ENCODE measurements at regions not wholly inside any gene's neighbourhood (a gene's known extent, or its start where the extent isn't known, plus 50 kb on each side); places are given as distances from the start of the nearest gene placed in this dataset.

DNA sequence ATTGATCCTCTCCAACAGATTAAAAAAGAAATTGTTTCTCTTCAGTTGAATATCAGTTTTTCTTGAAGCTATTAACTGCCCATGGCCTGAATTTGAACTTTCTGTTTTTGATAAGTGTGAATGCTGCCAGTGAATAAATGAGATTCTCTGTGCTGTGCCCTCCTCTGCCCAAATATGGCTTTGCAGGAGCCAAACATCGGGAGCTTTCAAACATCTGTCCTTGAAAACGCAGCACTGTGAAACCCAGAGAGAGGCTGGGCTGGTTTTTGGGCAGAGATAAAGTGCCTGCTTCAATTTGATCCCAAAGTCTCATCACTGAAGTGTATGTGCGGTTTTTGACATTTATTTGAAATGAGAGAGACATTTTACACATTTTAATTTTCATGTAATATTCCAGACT is 268.3 kb upstream of the SHH start:
- H3K36me3 Mint-ChIP-seq = no peaks in the 10 kb centered on the region
- no peak overlapping the region for H3K4me3 ChIP-seq (ENCODE audit: low read depth, low read length)

GRCh38 chr7:156080046-156080445 is 267.8 kb upstream of the SHH start:
- no peaks in the 10 kb centered on the region for H3K27me3 ChIP-seq (ENCODE audit: control insufficient read depth, insufficient read depth, low read length)
- DNase-seq (no peak), ATAC-seq (ENCODE audit: low read depth in 2 of 2) (no peak)
- H3K36me3 ChIP-seq (ENCODE audit: control insufficient read depth, insufficient read depth, low read length) = no peaks in the 10 kb centered on the region
- no peaks in the 10 kb centered on the region for H3K36me3 Mint-ChIP-seq
- H3K9me3 Mint-ChIP-seq = peaks cover 0 to 2% (median 0%) of the 10 kb centered on the region in 7 donors
- H3K4me1 Mint-ChIP-seq = no peaks in the 10 kb centered on the region
- no peaks in the 10 kb centered on the region for H3K27me3 Mint-ChIP-seq
- no peak overlapping the region for H3K27ac Mint-ChIP-seq
- H3K4me1 ChIP-seq (ENCODE audit: control insufficient read depth, insufficient read depth, low read length, poor library complexity, severe bottlenecking) = no peaks in the 10 kb centered on the region
- H3K27ac ChIP-seq (ENCODE audit: insufficient read depth, low read length, poor library complexity, severe bottlenecking) = no peak overlapping the region
- H3K9me3 ChIP-seq (ENCODE audit: control insufficient read depth in 2 of 2, low read length in 2 of 2) = no peaks in the 10 kb centered on the region
- no peak overlapping the region for H3K4me3 ChIP-seq (ENCODE audit: low read depth, low read length)
- no peak overlapping the region for H3K4me3 Mint-ChIP-seq

More for the DNA sequence above, 268.3 kb upstream of the SHH start:
- peaks cover 0 to 2% (median 0%) of the 10 kb centered on the region in 7 donors for H3K9me3 Mint-ChIP-seq
- H3K9me3 ChIP-seq (ENCODE audit: control insufficient read depth in 2 of 2, low read length in 2 of 2) = no peaks in the 10 kb centered on the region
- H3K27me3 Mint-ChIP-seq = no peaks in the 10 kb centered on the region
- H3K36me3 ChIP-seq (ENCODE audit: control insufficient read depth, insufficient read depth, low read length) = no peaks in the 10 kb centered on the region
- H3K4me1 ChIP-seq (ENCODE audit: control insufficient read depth, insufficient read depth, low read length, poor library complexity, severe bottlenecking) = no peaks in the 10 kb centered on the region
- no peak for DNase-seq
- H3K4me3 Mint-ChIP-seq = no peak overlapping the region
- H3K4me1 Mint-ChIP-seq = no peaks in the 10 kb centered on the region
- no peak overlapping the region for H3K27ac ChIP-seq (ENCODE audit: insufficient read depth, low read length, poor library complexity, severe bottlenecking)
- ATAC-seq (ENCODE audit: low read depth in 2 of 2) = no peak
- no peaks in the 10 kb centered on the region for H3K27me3 ChIP-seq (ENCODE audit: control insufficient read depth, insufficient read depth, low read length)
- no peak overlapping the region for H3K27ac Mint-ChIP-seq

DNA sequence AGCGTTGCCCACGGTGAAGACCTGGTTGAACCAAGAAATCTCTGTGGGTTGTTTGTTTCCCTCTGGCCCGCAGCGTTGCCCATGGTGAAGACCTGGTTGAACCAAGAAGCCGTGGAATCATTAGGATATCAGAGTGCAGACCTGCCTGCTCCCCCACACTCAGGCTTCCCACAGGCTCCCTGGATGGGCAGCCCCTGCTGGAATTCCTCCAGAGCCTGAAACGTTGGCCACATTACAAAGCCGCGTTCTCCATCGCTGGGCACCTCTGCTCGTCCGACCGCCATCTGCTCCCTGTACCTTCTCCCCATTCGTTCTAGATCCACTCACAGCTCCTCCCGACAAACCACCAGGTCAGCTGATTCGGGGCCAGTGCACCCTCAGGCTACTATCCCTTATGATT is 266.9 kb upstream of the SHH start:
- DNase-seq (no peak), ATAC-seq (ENCODE audit: low read depth in 2 of 2) (no peak)
- no peaks in the 10 kb centered on the region for H3K27me3 Mint-ChIP-seq
- H3K4me3 Mint-ChIP-seq = no peak overlapping the region
- no peak overlapping the region for H3K27ac Mint-ChIP-seq
- no peaks in the 10 kb centered on the region for H3K27me3 ChIP-seq (ENCODE audit: control insufficient read depth, insufficient read depth, low read length)
- no peak overlapping the region for H3K27ac ChIP-seq (ENCODE audit: insufficient read depth, low read length, poor library complexity, severe bottlenecking)
- no peak overlapping the region for H3K4me3 ChIP-seq (ENCODE audit: low read depth, low read length)
- H3K36me3 Mint-ChIP-seq = no peaks in the 10 kb centered on the region
- no peaks in the 10 kb centered on the region for H3K9me3 ChIP-seq (ENCODE audit: control insufficient read depth in 2 of 2, low read length in 2 of 2)
- H3K9me3 Mint-ChIP-seq = peaks cover 0 to 2% (median 0%) of the 10 kb centered on the region in 7 donors
- no peaks in the 10 kb centered on the region for H3K36me3 ChIP-seq (ENCODE audit: control insufficient read depth, insufficient read depth, low read length)
- H3K4me1 ChIP-seq (ENCODE audit: control insufficient read depth, insufficient read depth, low read length, poor library complexity, severe bottlenecking) = no peaks in the 10 kb centered on the region
- H3K4me1 Mint-ChIP-seq = no peaks in the 10 kb centered on the region

DNA sequence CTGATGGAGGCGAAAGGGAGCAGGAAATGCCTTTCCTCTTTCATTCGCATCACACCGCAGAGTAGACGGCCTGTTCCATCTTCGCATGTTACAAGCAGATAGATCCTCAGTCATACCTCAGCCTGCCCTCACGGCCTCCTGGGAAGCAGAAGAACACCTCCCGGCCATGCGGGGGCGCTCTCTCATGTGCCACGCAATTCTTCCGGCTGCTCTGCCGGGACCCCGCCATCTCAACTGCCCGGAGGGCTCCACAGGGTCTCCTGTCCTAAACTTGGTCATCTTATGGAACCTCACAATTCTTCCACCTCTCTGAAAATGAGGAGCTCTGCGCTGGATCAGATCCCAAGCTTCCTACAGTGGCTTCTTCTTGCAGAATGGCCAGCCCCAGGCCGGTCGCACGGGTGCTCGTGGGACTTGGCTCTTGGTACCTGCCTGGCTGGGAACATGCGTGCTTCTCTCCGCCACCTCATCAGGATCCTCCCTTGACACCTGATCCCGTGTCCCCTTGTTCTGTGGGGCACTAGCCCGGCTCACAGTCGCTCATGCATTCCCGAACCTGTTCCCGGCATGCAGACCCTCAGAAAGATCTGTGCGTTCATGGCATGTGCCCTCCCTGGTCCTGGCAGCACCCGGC is 262.8 kb upstream of the SHH start:
- Mint-ChIP-seq H3K9me3 (peaks cover 0 to 2% (median 0%) of the 10 kb centered on the region in 7 donors), H3K4me3 (no peak overlapping the region), H3K36me3 (no peaks in the 10 kb centered on the region), H3K27ac (no peak overlapping the region), H3K4me1 (no peaks in the 10 kb centered on the region), H3K27me3 (no peaks in the 10 kb centered on the region)
- Histone ChIP-seq H3K4me3 (ENCODE audit: low read depth, low read length) (no peak overlapping the region), H3K36me3 (ENCODE audit: control insufficient read depth, insufficient read depth, low read length) (no peaks in the 10 kb centered on the region), H3K9me3 (ENCODE audit: control insufficient read depth in 2 of 2, low read length in 2 of 2) (no peaks in the 10 kb centered on the region), H3K27me3 (ENCODE audit: control insufficient read depth, insufficient read depth, low read length) (no peaks in the 10 kb centered on the region), H3K27ac (ENCODE audit: insufficient read depth, low read length, poor library complexity, severe bottlenecking) (no peak overlapping the region), H3K4me1 (ENCODE audit: control insufficient read depth, insufficient read depth, low read length, poor library complexity, severe bottlenecking) (no peaks in the 10 kb centered on the region)
- ATAC-seq (ENCODE audit: low read depth in 2 of 2) = no peak
- DNase-seq = no peak

DNA sequence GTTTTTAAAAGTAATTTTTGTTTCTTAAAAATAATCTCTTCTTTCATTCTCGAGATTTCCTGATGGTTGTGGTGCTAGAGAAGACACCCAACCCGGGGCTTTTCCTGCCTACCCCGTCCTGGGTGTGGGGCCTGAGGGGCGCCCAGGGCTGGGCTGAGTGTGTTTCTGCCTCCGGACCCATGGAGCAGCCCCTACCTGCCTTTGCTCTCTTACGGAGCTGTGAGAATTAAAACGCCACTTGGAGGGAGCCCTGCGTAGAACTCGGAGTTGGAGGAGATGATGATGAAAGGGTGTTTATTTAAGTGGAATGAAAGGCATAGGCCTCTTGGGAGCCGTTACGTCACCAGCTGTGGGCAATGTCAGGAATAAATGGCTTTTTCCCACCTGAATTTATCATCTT is 261.8 kb upstream of the SHH start:
- Histone ChIP-seq H3K27me3 (ENCODE audit: control insufficient read depth, insufficient read depth, low read length) (no peaks in the 10 kb centered on the region), H3K4me3 (ENCODE audit: low read depth, low read length) (no peak overlapping the region), H3K4me1 (ENCODE audit: control insufficient read depth, insufficient read depth, low read length, poor library complexity, severe bottlenecking) (no peaks in the 10 kb centered on the region), H3K9me3 (ENCODE audit: control insufficient read depth in 2 of 2, low read length in 2 of 2) (no peaks in the 10 kb centered on the region), H3K36me3 (ENCODE audit: control insufficient read depth, insufficient read depth, low read length) (no peaks in the 10 kb centered on the region), H3K27ac (ENCODE audit: insufficient read depth, low read length, poor library complexity, severe bottlenecking) (no peak overlapping the region)
- Mint-ChIP-seq H3K36me3 (no peaks in the 10 kb centered on the region), H3K4me1 (no peaks in the 10 kb centered on the region), H3K27me3 (no peaks in the 10 kb centered on the region), H3K27ac (no peak overlapping the region), H3K4me3 (no peak overlapping the region), H3K9me3 (peaks cover 0 to 2% (median 0%) of the 10 kb centered on the region in 7 donors)
- no peak for ATAC-seq (ENCODE audit: low read depth in 2 of 2)
- DNase-seq = no peak

DNA sequence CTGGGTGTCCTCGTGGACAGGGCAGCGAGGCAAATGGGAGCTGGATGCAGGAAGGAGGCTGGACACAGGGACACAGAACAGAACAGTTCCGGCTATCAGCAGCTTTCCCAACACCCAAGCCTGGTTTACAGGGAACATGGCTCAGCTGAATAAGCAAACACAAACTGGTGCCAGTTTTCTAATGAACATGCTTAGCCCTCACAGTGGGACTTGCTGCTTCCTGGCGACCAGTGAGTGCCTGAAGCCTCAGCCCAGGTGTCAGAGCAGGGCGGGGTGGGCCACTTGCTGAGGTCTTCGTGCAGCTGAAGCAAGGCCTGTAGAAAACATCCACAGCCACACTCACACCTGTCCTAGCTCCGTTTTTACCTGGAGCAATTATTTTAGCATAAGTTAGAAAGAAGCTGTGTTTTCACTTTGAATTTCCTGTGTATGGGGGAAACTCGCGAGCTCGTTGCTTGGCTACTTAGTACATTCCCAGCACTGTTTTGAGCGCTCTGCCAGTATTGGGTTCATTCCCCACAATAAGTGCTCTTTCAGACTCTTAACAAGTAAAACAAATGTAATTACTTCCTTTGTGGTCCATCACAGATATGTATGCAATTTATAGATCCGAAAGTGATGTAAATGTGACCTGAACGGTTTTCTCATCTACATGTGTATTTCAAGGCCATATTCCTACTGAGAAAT is 261.2 kb upstream of the SHH start:
- Histone ChIP-seq H3K27ac (ENCODE audit: insufficient read depth, low read length, poor library complexity, severe bottlenecking) (no peak overlapping the region), H3K4me1 (ENCODE audit: control insufficient read depth, insufficient read depth, low read length, poor library complexity, severe bottlenecking) (no peaks in the 10 kb centered on the region), H3K4me3 (ENCODE audit: low read depth, low read length) (no peak overlapping the region), H3K27me3 (ENCODE audit: control insufficient read depth, insufficient read depth, low read length) (no peaks in the 10 kb centered on the region), H3K36me3 (ENCODE audit: control insufficient read depth, insufficient read depth, low read length) (no peaks in the 10 kb centered on the region), H3K9me3 (ENCODE audit: control insufficient read depth in 2 of 2, low read length in 2 of 2) (no peaks in the 10 kb centered on the region)
- Mint-ChIP-seq H3K4me1 (no peaks in the 10 kb centered on the region), H3K36me3 (no peaks in the 10 kb centered on the region), H3K27me3 (no peaks in the 10 kb centered on the region), H3K9me3 (peaks cover 0 to 2% (median 0%) of the 10 kb centered on the region in 7 donors), H3K27ac (no peak overlapping the region), H3K4me3 (no peak overlapping the region)
- ATAC-seq (ENCODE audit: low read depth in 2 of 2) (no peak), DNase-seq (no peak)

DNA sequence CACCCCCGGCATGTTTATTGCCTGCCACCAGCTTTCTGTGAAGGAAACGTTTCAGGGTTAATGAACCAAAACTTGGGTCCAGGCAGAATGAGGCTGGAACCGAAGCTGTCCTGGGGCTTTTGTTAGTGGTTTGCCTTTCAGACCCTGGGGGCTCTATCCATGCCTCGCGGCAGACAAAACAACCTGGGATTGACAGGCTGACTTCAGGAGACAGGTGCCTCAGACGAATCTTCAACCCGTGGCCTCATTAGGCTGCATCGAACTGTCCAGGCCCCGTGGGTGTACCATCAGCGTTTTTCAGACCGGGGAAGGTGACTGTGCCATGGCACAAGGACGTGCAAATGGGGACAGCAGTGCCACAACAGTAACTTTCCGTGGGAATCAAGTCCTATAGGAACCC is 259.3 kb upstream of the SHH start:
- peaks cover 0 to 2% (median 0%) of the 10 kb centered on the region in 7 donors for H3K9me3 Mint-ChIP-seq
- H3K4me1 Mint-ChIP-seq = no peaks in the 10 kb centered on the region
- no peak for ATAC-seq (ENCODE audit: low read depth in 2 of 2)
- no peak overlapping the region for H3K27ac Mint-ChIP-seq
- Histone ChIP-seq H3K27ac (ENCODE audit: insufficient read depth, low read length, poor library complexity, severe bottlenecking) (no peak overlapping the region), H3K4me1 (ENCODE audit: control insufficient read depth, insufficient read depth, low read length, poor library complexity, severe bottlenecking) (no peaks in the 10 kb centered on the region), H3K36me3 (ENCODE audit: control insufficient read depth, insufficient read depth, low read length) (no peaks in the 10 kb centered on the region), H3K4me3 (ENCODE audit: low read depth, low read length) (no peak overlapping the region), H3K27me3 (ENCODE audit: control insufficient read depth, insufficient read depth, low read length) (no peaks in the 10 kb centered on the region), H3K9me3 (ENCODE audit: control insufficient read depth in 2 of 2, low read length in 2 of 2) (no peaks in the 10 kb centered on the region)
- no peaks in the 10 kb centered on the region for H3K27me3 Mint-ChIP-seq
- H3K36me3 Mint-ChIP-seq = no peaks in the 10 kb centered on the region
- H3K4me3 Mint-ChIP-seq = no peak overlapping the region
- no peak for DNase-seq

- H3K4me3 ChIP-seq (ENCODE audit: low read depth, low read length) = no peak overlapping the region
- no peaks in the 10 kb centered on the region for H3K27me3 ChIP-seq (ENCODE audit: control insufficient read depth, insufficient read depth, low read length)
- no peaks in the 10 kb centered on the region for H3K9me3 ChIP-seq (ENCODE audit: control insufficient read depth in 2 of 2, low read length in 2 of 2)
- Mint-ChIP-seq H3K27ac (no peak overlapping the region), H3K9me3 (peaks cover 0 to 4% (median 0%) of the 10 kb centered on the region in 7 donors), H3K36me3 (no peaks in the 10 kb centered on the region), H3K4me1 (no peaks in the 10 kb centered on the region), H3K4me3 (no peak overlapping the region), H3K27me3 (no peaks in the 10 kb centered on the region)
- no peak overlapping the region for H3K27ac ChIP-seq (ENCODE audit: insufficient read depth, low read length, poor library complexity, severe bottlenecking)
- H3K36me3 ChIP-seq (ENCODE audit: control insufficient read depth, insufficient read depth, low read length) = no peaks in the 10 kb centered on the region
- ATAC-seq (ENCODE audit: low read depth in 2 of 2) (no peak), DNase-seq (no peak)
- no peaks in the 10 kb centered on the region for H3K4me1 ChIP-seq (ENCODE audit: control insufficient read depth, insufficient read depth, low read length, poor library complexity, severe bottlenecking)
These were observed 257.6 kb upstream of the SHH start for GRCh38 chr7:156069891-156070290.
